ENCODE measurements at regions not wholly inside any gene's neighbourhood (a gene's known extent, or its start where the extent isn't known, plus 50 kb on each side); places are given as distances from the start of the nearest gene placed in this dataset.

GRCh38 chr5:17357504-17357903 is 140.1 kb downstream of the BASP1 start:
- Histone ChIP-seq H3K4me2 (no peak overlapping the region), H3K27me3 (ENCODE audit: insufficient read depth) (no peaks in the 10 kb centered on the region), H3K4me1 (ENCODE audit: insufficient read depth) (peaks cover 1% of the 10 kb centered on the region), H3F3A (replicated peaks; ENCODE audit: low read depth) (no peaks in the 10 kb centered on the region), H3K4me3 (no peak overlapping the region), H3K27ac (ENCODE audit: low read depth) (no peak overlapping the region), H3K79me2 (replicated peaks; ENCODE audit: insufficient read depth) (no peaks in the 10 kb centered on the region), H3K36me3 (ENCODE audit: insufficient read depth) (no peaks in the 10 kb centered on the region), H2AFZ (no peak overlapping the region), H4K20me1 (replicated peaks; ENCODE audit: insufficient read depth) (no peaks in the 10 kb centered on the region), H3K9me2 (ENCODE audit: insufficient read depth) (peaks cover 6% of the 10 kb centered on the region; the same call in 1 of the 2 replicates)
- Mint-ChIP-seq H3K36me3 (ENCODE audit: low read depth) (0 out of 3 replicates have a peak, but pooled peaks cover 3% of the 10 kb centered on the region), H3K4me3 (no peak overlapping the region), H3K4me1 (peaks cover 1% of the 10 kb centered on the region), H3K27ac (no peak overlapping the region), H3K9me3 (peaks cover 5% of the 10 kb centered on the region; the same call in 2 of the 3 replicates), H3K27me3 (ENCODE audit: insufficient read depth, low read depth, poor library complexity) (peaks cover 2% of the 10 kb centered on the region)
- DNase-seq (ENCODE audit: low spot score) (no peak), ATAC-seq (no peak)
- no peak for TF ChIP-seq ZNF462 (CRISPR knock-in tag; IDR thresholded peaks at IDR 0.05)
- no peak for TF ChIP-seq POLR2AphosphoS5 (IDR thresholded peaks at IDR 0.05; ENCODE audit: low read depth)
- no peak for TF ChIP-seq STAT1 (IDR thresholded peaks at IDR 0.05; ENCODE audit: unreplicated experiment)
- TF ChIP-seq CTCF (conservative IDR thresholded peaks at IDR 0.05; ENCODE audit: low read depth in 2 of 2), result no peak
- no peak for TF ChIP-seq ZNF331 (CRISPR knock-in tag; IDR thresholded peaks at IDR 0.05; ENCODE audit: low read depth)
- no peak for TF ChIP-seq JUNB (IDR thresholded peaks at IDR 0.05; ENCODE audit: unreplicated experiment)
- no peak for TF ChIP-seq ZNF114 (CRISPR knock-in tag; IDR thresholded peaks at IDR 0.05)
- TF ChIP-seq NANOG (IDR thresholded peaks at IDR 0.05; ENCODE audit: borderline replicate concordance), result no peak
- no peak for TF ChIP-seq EZH2 (IDR thresholded peaks at IDR 0.05; ENCODE audit: low read depth, unreplicated experiment)
- no peak for TF ChIP-seq REST (IDR thresholded peaks at IDR 0.05; ENCODE audit: unreplicated experiment)
- TF ChIP-seq CREB1 (CRISPR knock-in tag; IDR thresholded peaks at IDR 0.05; ENCODE audit: low read depth), result no peak
- no peak for TF ChIP-seq EZH2phosphoT487 (IDR thresholded peaks at IDR 0.05; ENCODE audit: unreplicated experiment)
- TF ChIP-seq, protein P1, sequence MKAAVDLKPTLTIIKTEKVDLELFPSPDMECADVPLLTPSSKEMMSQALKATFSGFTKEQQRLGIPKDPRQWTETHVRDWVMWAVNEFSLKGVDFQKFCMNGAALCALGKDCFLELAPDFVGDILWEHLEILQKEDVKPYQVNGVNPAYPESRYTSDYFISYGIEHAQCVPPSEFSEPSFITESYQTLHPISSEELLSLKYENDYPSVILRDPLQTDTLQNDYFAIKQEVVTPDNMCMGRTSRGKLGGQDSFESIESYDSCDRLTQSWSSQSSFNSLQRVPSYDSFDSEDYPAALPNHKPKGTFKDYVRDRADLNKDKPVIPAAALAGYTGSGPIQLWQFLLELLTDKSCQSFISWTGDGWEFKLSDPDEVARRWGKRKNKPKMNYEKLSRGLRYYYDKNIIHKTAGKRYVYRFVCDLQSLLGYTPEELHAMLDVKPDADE (IDR thresholded peaks at IDR 0.05), result no peak

Measured in GM23338 (cell line).